GM19452 (cell line): ENCODE measurements at regions not wholly inside any gene's neighbourhood (a gene's known extent, or its start where the extent isn't known, plus 50 kb on each side); places are given as distances from the start of the nearest gene placed in this dataset.
"Not testable (repeated sequence)": the region's sequence is repeated elsewhere in the genome, so short reads cannot be mapped to it uniquely, and the experiment has no call there.

ENCODE experiments used
- ATAC-seq: cut with Tn5 transposase; IDR thresholded peaks from one replicate; pipeline ENCODE4 v1.9.1; 2021; ENCODE audit not compliant: unreplicated experiment

- ATAC-seq, result no peak
Observed at GRCh38 chr2:221775096-221775495, 203.0 kb upstream of the EPHA4 start.

- ATAC-seq, result no peak
Observed at GRCh38 chr2:221774136-221774535, 202.0 kb upstream of the EPHA4 start.

- no peak for ATAC-seq
Observed at GRCh38 chr2:221771297-221771696, 199.2 kb upstream of the EPHA4 start.

GRCh38 chr2:221767106-221768012 is 195.3 kb upstream of the EPHA4 start:
- no peak for ATAC-seq

- no peak for ATAC-seq
Observed at GRCh38 chr2:221762496-221762895, 190.4 kb upstream of the EPHA4 start.

- ATAC-seq, result no peak
Observed at GRCh38 chr2:221761260-221761659, 189.2 kb upstream of the EPHA4 start.

GRCh38 chr2:221758076-221758475 is 186.0 kb upstream of the EPHA4 start:
- no peak for ATAC-seq

GRCh38 chr2:221753401-221753800 is 181.3 kb upstream of the EPHA4 start:
- ATAC-seq, result no peak

- ATAC-seq, result no peak
Observed at GRCh38 chr2:221752781-221753180, 180.7 kb upstream of the EPHA4 start.

- no peak for ATAC-seq
Observed at GRCh38 chr2:221750316-221750715, 178.2 kb upstream of the EPHA4 start.

GRCh38 chr2:221747289-221747972 is 175.3 kb upstream of the EPHA4 start:
- ATAC-seq, result peak; percentile 78

- no peak for ATAC-seq
Observed at GRCh38 chr2:221741496-221742211, 169.6 kb upstream of the EPHA4 start.

- ATAC-seq, result peak; percentile 82
Observed at GRCh38 chr2:221731432-221732145, 159.5 kb upstream of the EPHA4 start.

- no peak for ATAC-seq
Observed at GRCh38 chr2:221726894-221727513, 154.9 kb upstream of the EPHA4 start.

GRCh38 chr2:221724631-221725203 is 152.6 kb upstream of the EPHA4 start:
- no peak for ATAC-seq

GRCh38 chr2:221724117-221724516 is 152.0 kb upstream of the EPHA4 start:
- ATAC-seq, result not testable (repeated sequence)

- no peak for ATAC-seq
Observed at GRCh38 chr2:221716426-221717303, 144.6 kb upstream of the EPHA4 start.

- ATAC-seq, result no peak
Observed at GRCh38 chr2:221715523-221716247, 143.6 kb upstream of the EPHA4 start.

- no peak for ATAC-seq
Observed at GRCh38 chr2:221710744-221711143, 138.6 kb upstream of the EPHA4 start.
